ENCODE measurements at regions not wholly inside any gene's neighbourhood (a gene's known extent, or its start where the extent isn't known, plus 50 kb on each side); places are given as distances from the start of the nearest gene placed in this dataset.

- no peak for DNase-seq (ENCODE audit: low spot score)
- Histone ChIP-seq H3K36me3 (no peaks in the 10 kb centered on the region), H3K4me1 (no peaks in the 10 kb centered on the region), H3K4me3 (no peak overlapping the region), H3K27me3 (no peaks in the 10 kb centered on the region), H3K27ac (no peak overlapping the region), H3K9me3 (no peaks in the 10 kb centered on the region)
- TF ChIP-seq CTCF (IDR thresholded peaks at IDR 0.05): no peak
These were observed 135.1 kb upstream of the RAB4A start for GRCh38 chr1:229135773-229136172.

- no peak overlapping the region for H3K4me3 ChIP-seq
These were observed 134.1 kb upstream of the RAB4A start for GRCh38 chr1:229136822-229137221.

GRCh38 chr1:229137271-229137670 is 133.6 kb upstream of the RAB4A start:
- no peak overlapping the region for H3K4me3 ChIP-seq
- no peaks in the 10 kb centered on the region for H3K9me3 ChIP-seq
- no peak for DNase-seq (ENCODE audit: low spot score)
- H3K4me1 ChIP-seq: no peaks in the 10 kb centered on the region
- H3K27ac ChIP-seq: no peak overlapping the region
- TF ChIP-seq CTCF (IDR thresholded peaks at IDR 0.05): no peak
- H3K27me3 ChIP-seq: no peaks in the 10 kb centered on the region
- H3K36me3 ChIP-seq: no peaks in the 10 kb centered on the region

More at GRCh38 chr1:229136822-229137221, 134.1 kb upstream of the RAB4A start:
- DNase-seq (ENCODE audit: low spot score): no peak
- no peaks in the 10 kb centered on the region for H3K36me3 ChIP-seq
- no peak overlapping the region for H3K27ac ChIP-seq
- H3K9me3 ChIP-seq: no peaks in the 10 kb centered on the region
- H3K27me3 ChIP-seq: no peaks in the 10 kb centered on the region
- H3K4me1 ChIP-seq: no peaks in the 10 kb centered on the region
- TF ChIP-seq CTCF (IDR thresholded peaks at IDR 0.05): no peak

GRCh38 chr1:229138058-229138457 is 132.9 kb upstream of the RAB4A start:
- no peaks in the 10 kb centered on the region for H3K9me3 ChIP-seq
- H3K4me1 ChIP-seq: no peaks in the 10 kb centered on the region
- no peak for TF ChIP-seq CTCF (IDR thresholded peaks at IDR 0.05)
- no peaks in the 10 kb centered on the region for H3K36me3 ChIP-seq
- H3K4me3 ChIP-seq: no peak overlapping the region
- no peak overlapping the region for H3K27ac ChIP-seq
- no peaks in the 10 kb centered on the region for H3K27me3 ChIP-seq
- no peak for DNase-seq (ENCODE audit: low spot score)

GRCh38 chr1:229139331-229140118 is 131.4 kb upstream of the RAB4A start:
- no peak for TF ChIP-seq CTCF (IDR thresholded peaks at IDR 0.05)

GRCh38 chr1:229140119-229140396 is 130.9 kb upstream of the RAB4A start:
- no peak overlapping the region for H3K27ac ChIP-seq
- no peaks in the 10 kb centered on the region for H3K27me3 ChIP-seq
- H3K36me3 ChIP-seq: no peaks in the 10 kb centered on the region
- no peak for DNase-seq (ENCODE audit: low spot score)
- TF ChIP-seq CTCF (IDR thresholded peaks at IDR 0.05): no peak
- no peaks in the 10 kb centered on the region for H3K4me1 ChIP-seq
- no peaks in the 10 kb centered on the region for H3K9me3 ChIP-seq
- no peak overlapping the region for H3K4me3 ChIP-seq

More at GRCh38 chr1:229139331-229140118, 131.4 kb upstream of the RAB4A start:
- Histone ChIP-seq H3K4me3 (no peak overlapping the region), H3K4me1 (no peaks in the 10 kb centered on the region), H3K27ac (no peak overlapping the region), H3K27me3 (no peaks in the 10 kb centered on the region), H3K36me3 (no peaks in the 10 kb centered on the region), H3K9me3 (no peaks in the 10 kb centered on the region)
- DNase-seq (ENCODE audit: low spot score): no peak
